GM21717 (cell line): ENCODE measurements at regions not wholly inside any gene's neighbourhood (a gene's known extent, or its start where the extent isn't known, plus 50 kb on each side); places are given as distances from the start of the nearest gene placed in this dataset.

ENCODE experiments used
- ATAC-seq: cut with Tn5 transposase; IDR thresholded peaks from one replicate; pipeline ENCODE4 v1.9.1; 2021; ENCODE audit warnings: mild to moderate bottlenecking, moderate library complexity; ENCODE audit not compliant: unreplicated experiment

- no peak for ATAC-seq
These were observed 691.1 kb downstream of the UQCRFS1 start for GRCh38 chr19:28521614-28522544.

- ATAC-seq: no peak
These were observed 691.9 kb downstream of the UQCRFS1 start for GRCh38 chr19:28520998-28521568.

GRCh38 chr19:28519952-28520861 is 692.7 kb downstream of the UQCRFS1 start:
- no peak for ATAC-seq

GRCh38 chr19:28519218-28519779 is 693.7 kb downstream of the UQCRFS1 start:
- ATAC-seq: no peak

- ATAC-seq: no peak
These were observed 696.5 kb downstream of the UQCRFS1 start for GRCh38 chr19:28516415-28516872.

GRCh38 chr19:28514166-28514565 is 698.8 kb downstream of the UQCRFS1 start:
- ATAC-seq: no peak

GRCh38 chr19:28511655-28512054 is 701.3 kb downstream of the UQCRFS1 start:
- no peak for ATAC-seq

GRCh38 chr19:28509079-28509895 is 703.7 kb downstream of the UQCRFS1 start:
- no peak for ATAC-seq

GRCh38 chr19:28508666-28509065 is 704.3 kb downstream of the UQCRFS1 start:
- ATAC-seq: no peak

- no peak for ATAC-seq
These were observed 707.0 kb downstream of the UQCRFS1 start for GRCh38 chr19:28505933-28506332.

- ATAC-seq: no peak
These were observed 707.8 kb downstream of the UQCRFS1 start for GRCh38 chr19:28505134-28505533.

- ATAC-seq: no peak
These were observed 708.2 kb downstream of the UQCRFS1 start for GRCh38 chr19:28504727-28505126.

GRCh38 chr19:28504139-28504538 is 708.8 kb downstream of the UQCRFS1 start:
- ATAC-seq: no peak

- no peak for ATAC-seq
These were observed 709.8 kb downstream of the UQCRFS1 start for GRCh38 chr19:28502879-28503734.

GRCh38 chr19:28501976-28502375 is 711.0 kb downstream of the UQCRFS1 start:
- no peak for ATAC-seq

- ATAC-seq: no peak
These were observed 711.8 kb downstream of the UQCRFS1 start for GRCh38 chr19:28500982-28501630.

- no peak for ATAC-seq
These were observed 712.7 kb downstream of the UQCRFS1 start for GRCh38 chr19:28500296-28500695.

- ATAC-seq: no peak
These were observed 714.5 kb downstream of the UQCRFS1 start for GRCh38 chr19:28498404-28498976.
